B cell (primary cell): ENCODE measurements at regions not wholly inside any gene's neighbourhood (a gene's known extent, or its start where the extent isn't known, plus 50 kb on each side); places are given as distances from the start of the nearest gene placed in this dataset.

Experiments
- ATAC-seq: fragments of 200-7000 bp; cut with Tn5 transposase; one replicate; pipeline ENCODE4 v1.10.0; 2021; ENCODE audit warnings: low read depth, mild to moderate bottlenecking, moderate number of reproducible peaks, moderate library complexity
- CTCF ChIA-PET: fragments of 350-600 bp; sonication (Branson Sonifier 250); formaldehyde crosslinking; loops from one replicate; lab custom pipeline; 2021; ENCODE audit warnings: antibody characterized with exemption, inconsistent platforms; lab: Charles Lee
- POLR2A ChIA-PET: fragments of 350-600 bp; sonication (Branson Sonifier 250); formaldehyde crosslinking; loops from one replicate; lab custom pipeline; 2021; ENCODE audit warnings: antibody characterized with exemption; lab: Charles Lee
- DNase-seq: peaks from one replicate; pipeline ENCODE4 v3.0.0; 2013
- H2AFZ ChIP-seq: 2 replicates; pipeline ENCODE4 v1.6.1; 2012; ENCODE audit warnings: mild to moderate bottlenecking, low read depth, low read length; ENCODE audit not compliant: insufficient read depth, poor library complexity, severe bottlenecking
- H3K27ac ChIP-seq, 2 donors: 1 replicate in 1 of 2; 2 replicates in 1 of 2; pipeline ENCODE4 v1.5.1; 2012 to 2013; ENCODE audit warnings: low read length in 2 of 2, mild to moderate bottlenecking in 2 of 2, moderate library complexity in 1 of 2
- H3K27me3 ChIP-seq, 4 experiments: fragments of 200-600 bp in 1 of 4; sonication (generic) in 1 of 4; replicated peaks in 1 of 4; 1 replicate in 2 of 4; 2 replicates in 2 of 4; pipeline versions ENCODE4 v1.6.1 to v1.7.0; 2013 to 2016; ENCODE audit warnings: low read length in 3 of 4, mild to moderate bottlenecking in 2 of 4, mixed read lengths in 1 of 4, moderate library complexity in 1 of 4; ENCODE audit not compliant: insufficient read depth in 4 of 4, control insufficient read depth in 3 of 4; ENCODE audit errors: control extremely low read depth in 1 of 4
- H3K36me3 ChIP-seq, 2 experiments: replicated peaks in 1 of 2; 1 replicate in 1 of 2; 2 replicates in 1 of 2; pipeline versions ENCODE4 v1.6.1 to v1.7.1; 2013; ENCODE audit warnings: low read length in 1 of 2; ENCODE audit not compliant: insufficient read depth in 2 of 2, control insufficient read depth in 1 of 2; ENCODE audit errors: control extremely low read depth in 1 of 2, extremely low read depth in 1 of 2
- H3K4me1 ChIP-seq, 2 donors: fragments of 200-600 bp in 1 of 2; sonication (generic) in 1 of 2; 1 replicate in 1 of 2; 2 replicates in 1 of 2; pipeline versions ENCODE4 v1.5.1 to v1.6.1; 2013 to 2017; ENCODE audit warnings: low read length in 2 of 2; ENCODE audit not compliant: control insufficient read depth in 2 of 2, insufficient read depth in 2 of 2
- H3K4me2 ChIP-seq: replicated peaks from 2 replicates; pipeline ENCODE3; 2012; ENCODE audit warnings: mild to moderate bottlenecking, low read depth, low read length; ENCODE audit not compliant: poor library complexity, severe bottlenecking
- H3K4me3 ChIP-seq, 5 experiments: fragments of 200-600 bp in 1 of 5; sonication (generic) in 1 of 5; 1 replicate in 3 of 5; 2 replicates in 2 of 5; pipeline versions ENCODE4 v1.5.1 to v1.7.0; 2011 to 2016; ENCODE audit warnings: low read length in 4 of 5, mild to moderate bottlenecking in 4 of 5, low read depth in 2 of 5, control low read depth in 1 of 5, moderate library complexity in 1 of 5; ENCODE audit not compliant: insufficient read depth in 1 of 5; ENCODE audit errors: control extremely low read depth in 1 of 5, extremely low read depth in 1 of 5
- H3K79me2 ChIP-seq: fragments of 200-600 bp; sonication (generic); one replicate; pipeline ENCODE4 v1.6.0; 2016; ENCODE audit warnings: low read length; ENCODE audit not compliant: control insufficient read depth, insufficient read depth
- H3K9ac ChIP-seq: fragments of 200-600 bp; sonication (generic); 2 replicates; pipeline ENCODE4 v1.6.1; 2017; ENCODE audit warnings: mild to moderate bottlenecking, low read length, moderate library complexity
- H3K9me3 ChIP-seq, 3 donors: one replicate each; pipeline versions ENCODE4 v1.6.1 to v1.7.1; 2013; ENCODE audit warnings: low read length in 2 of 3; ENCODE audit not compliant: control insufficient read depth in 2 of 3, insufficient read depth in 1 of 3; ENCODE audit errors: control extremely low read depth in 1 of 3
- H4K20me1 ChIP-seq: 2 replicates; pipeline ENCODE4 v1.6.0; 2012; ENCODE audit warnings: mild to moderate bottlenecking, low read length; ENCODE audit not compliant: insufficient read depth, control insufficient read depth, poor library complexity, severe bottlenecking
- H3K27ac Mint-ChIP-seq: one replicate; pipeline ENCODE4 v1.8.0; 2021; ENCODE audit warnings: mixed read lengths
- H3K27me3 Mint-ChIP-seq: one replicate; pipeline ENCODE4 v1.8.0; 2021; ENCODE audit warnings: mixed read lengths
- H3K4me1 Mint-ChIP-seq: one replicate; pipeline ENCODE4 v1.8.0; 2021; ENCODE audit warnings: mixed read lengths
- H3K4me3 Mint-ChIP-seq: one replicate; pipeline ENCODE4 v1.8.0; 2021; ENCODE audit warnings: mixed read lengths
- H3K9me3 Mint-ChIP-seq: one replicate; pipeline ENCODE4 v1.8.0; 2022; ENCODE audit warnings: mixed read lengths; ENCODE audit not compliant: insufficient read depth
- CTCF ChIP-seq: fragments of 200-600 bp; IDR thresholded peaks from one replicate; pipeline ENCODE4 v1.8.0; 2022; ENCODE audit warnings: antibody characterized with exemption, mild to moderate bottlenecking
- EZH2 ChIP-seq: IDR thresholded peaks from 2 replicates; pipeline ENCODE4 v1.6.1; 2012; ENCODE audit warnings: borderline replicate concordance, low read depth, mild to moderate bottlenecking, moderate library complexity, low read length; ENCODE audit not compliant: insufficient read depth, poor library complexity, severe bottlenecking
- WGBS: methylation state at CpG from one replicate; pipeline ENCODE4 v1.1.5; 2013; ENCODE audit warnings: missing lambda C conversion rate; ENCODE audit not compliant: insufficient coverage; 5-methylcytosine and 5-hydroxymethylcytosine counted together
- intact Hi-C: fragments of 100-400 bp; cut with micrococcal nuclease; formaldehyde crosslinking; loops from one replicate; pipeline ENCODE4 v1.10.0; 2022

- no peaks in the 10 kb centered on the region for H3K36me3 ChIP-seq
- Mint-ChIP-seq H3K27me3 (no peaks in the 10 kb centered on the region), H3K27ac (no peak overlapping the region), H3K4me3 (no peak overlapping the region), H3K9me3 (no peaks in the 10 kb centered on the region), H3K4me1 (no peaks in the 10 kb centered on the region)
- H2AFZ ChIP-seq, result no peak overlapping the region
- no peak overlapping the region for H3K4me3 ChIP-seq
- H3K27me3 ChIP-seq, result no peaks in the 10 kb centered on the region
- H3K27ac ChIP-seq, result no peak overlapping the region
- DNase-seq, result no peak
- H3K79me2 ChIP-seq, result no peaks in the 10 kb centered on the region
- no peak for ATAC-seq
- 89% methylated on average over 12 of the region's 20 CpGs for WGBS
- CTCF ChIA-PET, result no interaction called here
- H3K4me2 ChIP-seq, result no peak overlapping the region
- no peak for TF ChIP-seq CTCF
- TF ChIP-seq EZH2, result no peak
- intact Hi-C loops, result no loop called here
- H3K9ac ChIP-seq, result no peak overlapping the region
- no peaks in the 10 kb centered on the region for H3K4me1 ChIP-seq
- POLR2A ChIA-PET, result interaction anchor here (0.6 kb wide), 1 partner anchor 29 kb away, joined by 3 read pairs; no protein-coding TSS in a partner anchor
- H4K20me1 ChIP-seq, result no peaks in the 10 kb centered on the region
- H3K9me3 ChIP-seq, result peaks cover 0 to 13% (median 0%) of the 10 kb centered on the region in 3 donors
Measured at GRCh38 chr18:1954583-1955312, 616.6 kb downstream of the METTL4 start.

- Mint-ChIP-seq H3K4me3 (no peak overlapping the region), H3K9me3 (no peaks in the 10 kb centered on the region), H3K27me3 (no peaks in the 10 kb centered on the region), H3K27ac (no peak overlapping the region), H3K4me1 (no peaks in the 10 kb centered on the region)
- Histone ChIP-seq H2AFZ (no peak overlapping the region), H3K36me3 (no peaks in the 10 kb centered on the region), H3K27me3 (no peaks in the 10 kb centered on the region), H3K79me2 (no peaks in the 10 kb centered on the region), H3K9ac (no peak overlapping the region), H3K9me3 (peaks cover 0 to 13% (median 0%) of the 10 kb centered on the region in 3 donors), H4K20me1 (no peaks in the 10 kb centered on the region), H3K4me1 (no peaks in the 10 kb centered on the region), H3K27ac (no peak overlapping the region), H3K4me2 (no peak overlapping the region), H3K4me3 (no peak overlapping the region)
- ChIA-PET POLR2A (no interaction called here), CTCF (no interaction called here)
- ATAC-seq, result no peak
- intact Hi-C loops, result no loop called here
- no CpG with 5 or more reads among the region's 1 CpG for WGBS
- no peak for DNase-seq
- TF ChIP-seq EZH2 (no peak), CTCF (no peak)
Measured at GRCh38 chr18:1958798-1959197, 612.5 kb downstream of the METTL4 start.
